CD4-positive, alpha-beta T cell treated with Interleukin-17A for 1 hour (primary cell): ENCODE measurements at regions not wholly inside any gene's neighbourhood (a gene's known extent, or its start where the extent isn't known, plus 50 kb on each side); places are given as distances from the start of the nearest gene placed in this dataset.
"Not testable (repeated sequence)": the region's sequence is repeated elsewhere in the genome, so short reads cannot be mapped to it uniquely, and the experiment has no call there.

Source experiments
- DNase-seq: peaks from one replicate; pipeline ENCODE4 v3.0.0-alpha.2; 2020

GRCh38 chr10:78419481-78420265 lies 386.0 kb downstream of the RPS24 start:
- DNase-seq: no peak

- DNase-seq: no peak
Measured at GRCh38 chr10:78420946-78421735, 387.5 kb downstream of the RPS24 start.

- not testable (repeated sequence) for DNase-seq
Measured at GRCh38 chr10:78424050-78424449, 390.4 kb downstream of the RPS24 start.

GRCh38 chr10:78424723-78425122 lies 391.1 kb downstream of the RPS24 start:
- no peak for DNase-seq

GRCh38 chr10:78426181-78426580 lies 392.5 kb downstream of the RPS24 start:
- DNase-seq: no peak

- DNase-seq: no peak
Measured at GRCh38 chr10:78427497-78428031, 393.9 kb downstream of the RPS24 start.

GRCh38 chr10:78428579-78428978 lies 394.9 kb downstream of the RPS24 start:
- DNase-seq: no peak

GRCh38 chr10:78429984-78430383 lies 396.3 kb downstream of the RPS24 start:
- no peak for DNase-seq

GRCh38 chr10:78432583-78432982 lies 398.9 kb downstream of the RPS24 start:
- DNase-seq: no peak

- no peak for DNase-seq
Measured at GRCh38 chr10:78433076-78433595, 399.5 kb downstream of the RPS24 start.

- DNase-seq: no peak
Measured at GRCh38 chr10:78433766-78434535, 400.3 kb downstream of the RPS24 start.

- DNase-seq: no peak
Measured at GRCh38 chr10:78434886-78435285, 401.2 kb downstream of the RPS24 start.

- DNase-seq: no peak
Measured at GRCh38 chr10:78435484-78436221, 402.0 kb downstream of the RPS24 start.

- no peak for DNase-seq
Measured at GRCh38 chr10:78436222-78436573, 402.5 kb downstream of the RPS24 start.

- no peak for DNase-seq
Measured at GRCh38 chr10:78436706-78437406, 403.2 kb downstream of the RPS24 start.

- DNase-seq: no peak
Measured at GRCh38 chr10:78437407-78437768, 403.7 kb downstream of the RPS24 start.

GRCh38 chr10:78437998-78438906 lies 404.6 kb downstream of the RPS24 start:
- no peak for DNase-seq

- DNase-seq: no peak
Measured at GRCh38 chr10:78438907-78439809, 405.5 kb downstream of the RPS24 start.

- no peak for DNase-seq
Measured at GRCh38 chr10:78441010-78441409, 407.3 kb downstream of the RPS24 start.
